Smooth muscle cell (in vitro differentiated cells): ENCODE measurements at regions not wholly inside any gene's neighbourhood (a gene's known extent, or its start where the extent isn't known, plus 50 kb on each side); places are given as distances from the start of the nearest gene placed in this dataset.

Experiments used
- DNase-seq: peaks from one replicate; lab custom pipeline; 2025; ENCODE audit not compliant: unreplicated experiment; lab: John Stamatoyannopoulos, UW
- H2AFZ ChIP-seq: fragments of 200-600 bp; sonication (generic); 2 replicates; pipeline ENCODE4 v1.6.0; 2016; ENCODE audit warnings: antibody characterized with exemption, low read depth, mild to moderate bottlenecking
- H3F3A ChIP-seq: fragments of 200-600 bp; sonication (generic); 2 replicates; pipeline ENCODE4 v1.6.0; 2017; ENCODE audit warnings: antibody characterized with exemption, low read depth
- H3K27ac ChIP-seq: fragments of 200-600 bp; sonication (generic); 2 replicates; pipeline ENCODE4 v1.5.1; 2016; ENCODE audit warnings: low read depth, mild to moderate bottlenecking
- H3K27me3 ChIP-seq: fragments of 200-600 bp; sonication (generic); 2 replicates; pipeline ENCODE4 v1.6.1; 2016; ENCODE audit warnings: low read depth, mild to moderate bottlenecking
- H3K36me3 ChIP-seq: fragments of 200-600 bp; sonication (generic); 2 replicates; pipeline ENCODE4 v1.5.1; 2016; ENCODE audit warnings: low read depth
- H3K4me1 ChIP-seq: fragments of 200-600 bp; sonication (generic); 2 replicates; pipeline ENCODE4 v1.5.1; 2016; ENCODE audit warnings: low read depth
- H3K4me2 ChIP-seq: fragments of 200-600 bp; sonication (generic); 2 replicates; pipeline ENCODE4 v1.6.0; 2016; ENCODE audit warnings: mild to moderate bottlenecking
- H3K4me3 ChIP-seq: fragments of 200-600 bp; sonication (generic); 2 replicates; pipeline ENCODE4 v1.5.1; 2016; ENCODE audit warnings: mild to moderate bottlenecking
- H3K79me2 ChIP-seq: fragments of 200-600 bp; sonication (generic); 2 replicates; pipeline ENCODE4 v1.6.0; 2016; ENCODE audit warnings: low read depth, mild to moderate bottlenecking
- H3K9ac ChIP-seq: fragments of 200-600 bp; sonication (generic); 2 replicates; pipeline ENCODE4 v1.6.0; 2016; ENCODE audit warnings: low read depth
- H3K9me3 ChIP-seq: fragments of 200-600 bp; sonication (generic); replicated peaks from 2 replicates; pipeline ENCODE4 v1.5.1; 2016; ENCODE audit warnings: low read depth
- H4K20me1 ChIP-seq: fragments of 200-600 bp; sonication (generic); 2 replicates; pipeline ENCODE4 v1.6.0; 2016; ENCODE audit warnings: low read depth
- WGBS: methylation state at CpG from one replicate; pipeline ENCODE4 v1.1.7; 2016; ENCODE audit warnings: low lambda C conversion rate; 5-methylcytosine and 5-hydroxymethylcytosine counted together
- TF ChIP-seq, protein P1 (sequence below): fragments of 200-600 bp; sonication (generic); IDR thresholded peaks from 2 replicates; pipeline ENCODE4 v1.5.1; 2017; ENCODE audit warnings: borderline replicate concordance, mild to moderate bottlenecking, antibody characterized with exemption; ENCODE audit not compliant: insufficient read depth, poor library complexity, severe bottlenecking

- Histone ChIP-seq H2AFZ (peak overlapping the region; percentile 29), H3K36me3 (no peaks in the 10 kb centered on the region), H3K4me2 (peak overlapping the region; percentile 79), H3K9me3 (no peaks in the 10 kb centered on the region), H3K27ac (peak overlapping the region; percentile 49), H3F3A (peaks cover 14% of the 10 kb centered on the region), H3K4me3 (no peak overlapping the region), H4K20me1 (no peaks in the 10 kb centered on the region), H3K9ac (no peak overlapping the region), H3K79me2 (no peaks in the 10 kb centered on the region), H3K27me3 (no peaks in the 10 kb centered on the region), H3K4me1 (peaks cover 34% of the 10 kb centered on the region)
- WGBS = 39% methylated on average over 1 of the region's 1 CpG
- TF ChIP-seq, protein P1, sequence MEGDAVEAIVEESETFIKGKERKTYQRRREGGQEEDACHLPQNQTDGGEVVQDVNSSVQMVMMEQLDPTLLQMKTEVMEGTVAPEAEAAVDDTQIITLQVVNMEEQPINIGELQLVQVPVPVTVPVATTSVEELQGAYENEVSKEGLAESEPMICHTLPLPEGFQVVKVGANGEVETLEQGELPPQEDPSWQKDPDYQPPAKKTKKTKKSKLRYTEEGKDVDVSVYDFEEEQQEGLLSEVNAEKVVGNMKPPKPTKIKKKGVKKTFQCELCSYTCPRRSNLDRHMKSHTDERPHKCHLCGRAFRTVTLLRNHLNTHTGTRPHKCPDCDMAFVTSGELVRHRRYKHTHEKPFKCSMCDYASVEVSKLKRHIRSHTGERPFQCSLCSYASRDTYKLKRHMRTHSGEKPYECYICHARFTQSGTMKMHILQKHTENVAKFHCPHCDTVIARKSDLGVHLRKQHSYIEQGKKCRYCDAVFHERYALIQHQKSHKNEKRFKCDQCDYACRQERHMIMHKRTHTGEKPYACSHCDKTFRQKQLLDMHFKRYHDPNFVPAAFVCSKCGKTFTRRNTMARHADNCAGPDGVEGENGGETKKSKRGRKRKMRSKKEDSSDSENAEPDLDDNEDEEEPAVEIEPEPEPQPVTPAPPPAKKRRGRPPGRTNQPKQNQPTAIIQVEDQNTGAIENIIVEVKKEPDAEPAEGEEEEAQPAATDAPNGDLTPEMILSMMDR = no peak
- no peak for DNase-seq
Measured at GRCh38 chr10:36115364-36115763, 473.3 kb upstream of the FZD8 start.

GRCh38 chr10:36114913-36115312, 472.8 kb upstream of the FZD8 start:
- Histone ChIP-seq H3K27ac (peak overlapping the region; percentile 49), H3K4me3 (no peak overlapping the region), H3K27me3 (no peaks in the 10 kb centered on the region), H3K36me3 (no peaks in the 10 kb centered on the region), H4K20me1 (no peaks in the 10 kb centered on the region), H3K79me2 (no peaks in the 10 kb centered on the region), H3K4me2 (peak overlapping the region; percentile 79), H3K9ac (no peak overlapping the region), H2AFZ (no peak overlapping the region), H3F3A (peaks cover 14% of the 10 kb centered on the region), H3K4me1 (peaks cover 34% of the 10 kb centered on the region), H3K9me3 (no peaks in the 10 kb centered on the region)
- TF ChIP-seq, protein P1 = no peak
- 6% methylated on average over 1 of the region's 1 CpG for WGBS
- no peak for DNase-seq

DNA sequence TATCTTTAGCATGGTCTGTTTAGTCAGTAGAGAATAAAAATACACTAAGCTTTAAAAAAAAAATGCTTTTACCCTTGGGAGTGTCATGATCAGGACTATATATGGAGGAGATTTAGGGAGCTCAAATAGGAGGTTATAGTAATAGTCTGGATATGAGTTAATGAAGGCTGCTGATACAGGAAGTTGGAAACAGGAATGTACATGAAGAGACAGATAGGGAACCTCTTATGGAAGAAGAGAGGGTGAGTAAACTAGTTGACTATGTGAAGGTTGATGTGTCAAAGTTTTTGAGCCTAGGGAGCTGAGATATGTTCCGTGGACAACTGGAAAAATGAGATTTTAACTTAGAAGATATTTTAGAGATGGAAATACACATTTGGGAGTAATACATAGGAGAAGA, 472.0 kb upstream of the FZD8 start:
- no peak overlapping the region for H3K4me3 ChIP-seq
- TF ChIP-seq, protein P1 = no peak
- no peak overlapping the region for H2AFZ ChIP-seq
- H3K9me3 ChIP-seq = no peaks in the 10 kb centered on the region
- peaks cover 14% of the 10 kb centered on the region for H3F3A ChIP-seq
- H3K79me2 ChIP-seq = no peaks in the 10 kb centered on the region
- H3K27me3 ChIP-seq = no peaks in the 10 kb centered on the region
- WGBS = 27% methylated on average over 1 of the region's 1 CpG
- no peak overlapping the region for H3K9ac ChIP-seq
- peak overlapping the region; percentile 49 for H3K27ac ChIP-seq
- H3K4me1 ChIP-seq = peaks cover 34% of the 10 kb centered on the region
- no peaks in the 10 kb centered on the region for H3K36me3 ChIP-seq
- peak overlapping the region; percentile 79 for H3K4me2 ChIP-seq
- no peak for DNase-seq
- H4K20me1 ChIP-seq = no peaks in the 10 kb centered on the region

- no peak for DNase-seq
- TF ChIP-seq, protein P1 = no peak
- H4K20me1 ChIP-seq = no peaks in the 10 kb centered on the region
- H3K4me2 ChIP-seq = no peak overlapping the region
- H3F3A ChIP-seq = peaks cover 11% of the 10 kb centered on the region
- no peaks in the 10 kb centered on the region for H3K36me3 ChIP-seq
- no peak overlapping the region for H3K4me3 ChIP-seq
- H2AFZ ChIP-seq = no peak overlapping the region
- peaks cover 25% of the 10 kb centered on the region for H3K4me1 ChIP-seq
- WGBS = 90% methylated on average over 2 of the region's 2 CpGs
- no peak overlapping the region for H3K9ac ChIP-seq
- H3K79me2 ChIP-seq = no peaks in the 10 kb centered on the region
- H3K27ac ChIP-seq = no peak overlapping the region
- H3K27me3 ChIP-seq = no peaks in the 10 kb centered on the region
- no peaks in the 10 kb centered on the region for H3K9me3 ChIP-seq
Measured at GRCh38 chr10:36111676-36112075, 469.6 kb upstream of the FZD8 start.
